HL-60 (cell line): ENCODE measurements at regions not wholly inside any gene's neighbourhood (a gene's known extent, or its start where the extent isn't known, plus 50 kb on each side); places are given as distances from the start of the nearest gene placed in this dataset.
A peak's percentile ranks its signal among the peaks of the same experiment; 100 is the strongest.

Source experiments
- DNase-seq, 2 experiments: peaks; one replicate each; pipeline ENCODE4 v3.0.0-alpha.2; 2010 to 2020; ENCODE audit warnings: low read depth in 1 of 2, low spot score in 1 of 2
- H3K27ac ChIP-seq: fragments of 250-450 bp; sonication (Bioruptor Pico); replicated peaks from 2 replicates; pipeline ENCODE4 v1.5.1; 2020; ENCODE audit warnings: mild to moderate bottlenecking, moderate library complexity
- H3K27me3 ChIP-seq: fragments of 250-450 bp; sonication (Bioruptor Pico); 2 replicates; pipeline ENCODE4 v1.5.1; 2021; ENCODE audit warnings: mild to moderate bottlenecking, moderate library complexity; ENCODE audit not compliant: insufficient read depth, poor library complexity, severe bottlenecking
- H3K4me3 ChIP-seq: replicated peaks from 2 replicates; pipeline ENCODE4 v1.5.1; 2011; ENCODE audit warnings: mild to moderate bottlenecking, control low read depth, low read length; ENCODE audit not compliant: insufficient read depth
- CTCF ChIP-seq: IDR thresholded peaks from one replicate; pipeline ENCODE4 v1.5.1; 2011; ENCODE audit warnings: low read length, control low read depth, inconsistent platforms; ENCODE audit not compliant: insufficient read depth
- GABPA ChIP-seq: IDR thresholded peaks from 2 replicates; pipeline ENCODE4 v1.6.1; 2012; ENCODE audit warnings: low read depth
- POLR2AphosphoS5 ChIP-seq: IDR thresholded peaks from 2 replicates; pipeline ENCODE4 v1.6.1; 2012; ENCODE audit warnings: low read depth
- REST ChIP-seq: IDR thresholded peaks from 2 replicates; pipeline ENCODE4 v1.6.1; 2012; ENCODE audit warnings: low read depth; ENCODE audit not compliant: insufficient replicate concordance
- SPI1 ChIP-seq: IDR thresholded peaks from 2 replicates; pipeline ENCODE4 v1.6.1; 2012; ENCODE audit warnings: low read depth, mild to moderate bottlenecking, borderline replicate concordance

- Histone ChIP-seq H3K27ac (peak overlapping the region; percentile 81), H3K4me3 (no peak overlapping the region), H3K27me3 (no peaks in the 10 kb centered on the region)
- TF ChIP-seq SPI1 = peak; percentile 50; the same call in 1 of the 2 replicates
- TF ChIP-seq GABPA = no peak
- no peak; the same call in 1 of the 2 replicates for TF ChIP-seq POLR2AphosphoS5
- no peak for TF ChIP-seq REST
- TF ChIP-seq CTCF = no peak
- DNase-seq = peak; percentile 75 to 78
These were observed 77.0 kb upstream of the INHBA start for GRCh38 chr7:41779918-41780317.

- TF ChIP-seq POLR2AphosphoS5 = no peak
- no peak for TF ChIP-seq GABPA
- TF ChIP-seq SPI1 = peak; percentile 74; the same call in 1 of the 2 replicates
- TF ChIP-seq CTCF = no peak
- TF ChIP-seq REST = no peak
- Histone ChIP-seq H3K27me3 (no peaks in the 10 kb centered on the region), H3K27ac (peak overlapping the region; percentile 81), H3K4me3 (no peak overlapping the region)
- peak; percentile 69 to 82 for DNase-seq
These were observed 75.2 kb upstream of the INHBA start for GRCh38 chr7:41777894-41778596.

- H3K27me3 ChIP-seq = no peaks in the 10 kb centered on the region
- TF ChIP-seq REST (no peak), GABPA (no peak), CTCF (no peak), SPI1 (no peak), POLR2AphosphoS5 (no peak)
- H3K27ac ChIP-seq = no peak overlapping the region
- DNase-seq = no peak
- no peak overlapping the region for H3K4me3 ChIP-seq
These were observed 72.1 kb upstream of the INHBA start for GRCh38 chr7:41774966-41775365.
